Liver (tissue), 3 donors: ENCODE measurements at regions not wholly inside any gene's neighbourhood (a gene's known extent, or its start where the extent isn't known, plus 50 kb on each side); places are given as distances from the start of the nearest gene placed in this dataset.

Source experiments
- FOXA1 ChIP-seq: IDR thresholded peaks from 2 replicates; pipeline ENCODE4 v1.6.1; 2016; ENCODE audit warnings: antibody characterized with exemption
- GABPA ChIP-seq, 2 donors: IDR thresholded peaks in 1 of 2; conservative IDR thresholded peaks in 1 of 2; 2 replicates each; pipeline ENCODE4 v1.6.1; 2016; ENCODE audit warnings: antibody characterized with exemption in 2 of 2, mild to moderate bottlenecking in 1 of 2, moderate library complexity in 1 of 2
- JUND ChIP-seq, 2 donors: IDR thresholded peaks; 2 replicates each; pipeline ENCODE4 v1.6.1; 2016; ENCODE audit warnings: antibody characterized with exemption in 2 of 2
- REST ChIP-seq: IDR thresholded peaks from 2 replicates; pipeline ENCODE4 v1.6.1; 2016; ENCODE audit warnings: antibody characterized with exemption, mild to moderate bottlenecking
- TF ChIP-seq, protein P1 (sequence below): IDR thresholded peaks from 2 replicates; pipeline ENCODE4 v1.6.1; 2016; ENCODE audit warnings: antibody characterized with exemption
- TF ChIP-seq, protein P2 (sequence below): fragments of 150-350 bp; IDR thresholded peaks from 2 replicates; pipeline ENCODE4 v1.5.1; 2017; ENCODE audit warnings: improper control_type of control experiment, low read depth, low read length; ENCODE audit not compliant: missing input control
- donor health status: healthy.
- donor health status: healthy.

- TF ChIP-seq, protein P1, sequence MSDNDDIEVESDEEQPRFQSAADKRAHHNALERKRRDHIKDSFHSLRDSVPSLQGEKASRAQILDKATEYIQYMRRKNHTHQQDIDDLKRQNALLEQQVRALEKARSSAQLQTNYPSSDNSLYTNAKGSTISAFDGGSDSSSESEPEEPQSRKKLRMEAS, result no peak
- TF ChIP-seq FOXA1, result no peak
- TF ChIP-seq, protein P2, sequence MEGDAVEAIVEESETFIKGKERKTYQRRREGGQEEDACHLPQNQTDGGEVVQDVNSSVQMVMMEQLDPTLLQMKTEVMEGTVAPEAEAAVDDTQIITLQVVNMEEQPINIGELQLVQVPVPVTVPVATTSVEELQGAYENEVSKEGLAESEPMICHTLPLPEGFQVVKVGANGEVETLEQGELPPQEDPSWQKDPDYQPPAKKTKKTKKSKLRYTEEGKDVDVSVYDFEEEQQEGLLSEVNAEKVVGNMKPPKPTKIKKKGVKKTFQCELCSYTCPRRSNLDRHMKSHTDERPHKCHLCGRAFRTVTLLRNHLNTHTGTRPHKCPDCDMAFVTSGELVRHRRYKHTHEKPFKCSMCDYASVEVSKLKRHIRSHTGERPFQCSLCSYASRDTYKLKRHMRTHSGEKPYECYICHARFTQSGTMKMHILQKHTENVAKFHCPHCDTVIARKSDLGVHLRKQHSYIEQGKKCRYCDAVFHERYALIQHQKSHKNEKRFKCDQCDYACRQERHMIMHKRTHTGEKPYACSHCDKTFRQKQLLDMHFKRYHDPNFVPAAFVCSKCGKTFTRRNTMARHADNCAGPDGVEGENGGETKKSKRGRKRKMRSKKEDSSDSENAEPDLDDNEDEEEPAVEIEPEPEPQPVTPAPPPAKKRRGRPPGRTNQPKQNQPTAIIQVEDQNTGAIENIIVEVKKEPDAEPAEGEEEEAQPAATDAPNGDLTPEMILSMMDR, result no peak
- no peak for TF ChIP-seq GABPA (IDR thresholded peaks at IDR 0.05 in 1 of 2, conservative IDR thresholded peaks at IDR 0.05 in 1 of 2)
- TF ChIP-seq REST, result no peak
- no peak for TF ChIP-seq JUND (IDR thresholded peaks at IDR 0.05)
Measured at GRCh38 chr5:142434322-142434612, 109.4 kb upstream of the SPRY4 start.
